ENCODE measurements at regions not wholly inside any gene's neighbourhood (a gene's known extent, or its start where the extent isn't known, plus 50 kb on each side); places are given as distances from the start of the nearest gene placed in this dataset.

DNA sequence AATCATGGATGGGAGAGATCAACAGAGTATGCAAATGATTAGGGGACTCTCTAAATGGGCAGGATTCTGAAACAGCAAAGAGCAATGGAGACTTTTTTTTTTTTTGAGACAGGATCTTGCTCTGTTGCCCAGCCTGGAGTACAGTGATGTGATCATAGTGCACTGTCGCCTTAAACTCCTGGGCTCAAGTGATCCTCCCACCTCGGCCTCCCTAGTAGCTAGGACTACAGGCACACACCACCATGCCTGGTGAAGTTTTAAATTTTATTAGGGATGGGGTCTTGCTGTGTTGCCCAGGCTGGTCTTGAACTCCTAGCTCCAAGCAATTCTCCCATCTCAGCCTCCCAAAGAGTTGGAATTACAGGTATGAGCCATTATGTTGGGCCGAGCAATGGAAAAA, 255.0 kb upstream of the ZFHX3 start:
- no peak for DNase-seq (ENCODE audit: extremely low read depth, low read depth)
- TF ChIP-seq, protein P1, sequence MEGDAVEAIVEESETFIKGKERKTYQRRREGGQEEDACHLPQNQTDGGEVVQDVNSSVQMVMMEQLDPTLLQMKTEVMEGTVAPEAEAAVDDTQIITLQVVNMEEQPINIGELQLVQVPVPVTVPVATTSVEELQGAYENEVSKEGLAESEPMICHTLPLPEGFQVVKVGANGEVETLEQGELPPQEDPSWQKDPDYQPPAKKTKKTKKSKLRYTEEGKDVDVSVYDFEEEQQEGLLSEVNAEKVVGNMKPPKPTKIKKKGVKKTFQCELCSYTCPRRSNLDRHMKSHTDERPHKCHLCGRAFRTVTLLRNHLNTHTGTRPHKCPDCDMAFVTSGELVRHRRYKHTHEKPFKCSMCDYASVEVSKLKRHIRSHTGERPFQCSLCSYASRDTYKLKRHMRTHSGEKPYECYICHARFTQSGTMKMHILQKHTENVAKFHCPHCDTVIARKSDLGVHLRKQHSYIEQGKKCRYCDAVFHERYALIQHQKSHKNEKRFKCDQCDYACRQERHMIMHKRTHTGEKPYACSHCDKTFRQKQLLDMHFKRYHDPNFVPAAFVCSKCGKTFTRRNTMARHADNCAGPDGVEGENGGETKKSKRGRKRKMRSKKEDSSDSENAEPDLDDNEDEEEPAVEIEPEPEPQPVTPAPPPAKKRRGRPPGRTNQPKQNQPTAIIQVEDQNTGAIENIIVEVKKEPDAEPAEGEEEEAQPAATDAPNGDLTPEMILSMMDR (IDR thresholded peaks at IDR 0.05; ENCODE audit: low read depth, low read length, missing control alignments) = no peak
- H3K4me3 ChIP-seq (replicated peaks; ENCODE audit: low read depth, low read length) = no peak overlapping the region

GRCh38 chr16:73301984-73302383, 254.1 kb upstream of the ZFHX3 start:
- TF ChIP-seq, protein P1 (IDR thresholded peaks at IDR 0.05; ENCODE audit: low read depth, low read length, missing control alignments) = no peak
- DNase-seq (ENCODE audit: extremely low read depth, low read depth) = no peak
- H3K4me3 ChIP-seq (replicated peaks; ENCODE audit: low read depth, low read length) = no peak overlapping the region

- DNase-seq (ENCODE audit: extremely low read depth, low read depth) = no peak
- TF ChIP-seq, protein P1 (IDR thresholded peaks at IDR 0.05; ENCODE audit: low read depth, low read length, missing control alignments) = no peak
- H3K4me3 ChIP-seq (replicated peaks; ENCODE audit: low read depth, low read length) = no peak overlapping the region
Measured at GRCh38 chr16:73299346-73299745, 251.4 kb upstream of the ZFHX3 start.

GRCh38 chr16:73298562-73298961, 250.6 kb upstream of the ZFHX3 start:
- TF ChIP-seq, protein P1 (IDR thresholded peaks at IDR 0.05; ENCODE audit: low read depth, low read length, missing control alignments) = no peak
- no peak overlapping the region for H3K4me3 ChIP-seq (replicated peaks; ENCODE audit: low read depth, low read length)
- DNase-seq (ENCODE audit: extremely low read depth, low read depth) = no peak

DNA sequence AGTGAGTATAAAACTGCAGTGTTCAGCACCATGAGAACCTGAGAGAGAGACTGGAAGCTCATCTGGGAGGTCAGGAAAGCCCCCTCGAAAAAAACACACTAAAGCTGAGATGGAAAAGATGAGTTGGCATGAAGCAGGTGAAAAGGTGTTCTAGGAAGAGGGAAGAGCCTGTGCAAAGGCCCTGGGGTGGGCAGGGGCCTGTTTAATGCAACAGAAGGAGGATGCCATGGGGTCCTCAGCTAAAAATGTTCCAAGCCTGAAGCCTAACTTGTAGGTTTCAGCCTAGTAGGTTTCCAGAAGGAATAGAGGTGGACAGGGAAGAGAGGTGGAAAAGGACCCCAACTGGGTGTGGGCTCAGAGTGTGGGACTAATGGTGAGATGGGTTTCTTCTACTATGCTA, 242.3 kb upstream of the ZFHX3 start:
- H3K4me3 ChIP-seq (replicated peaks; ENCODE audit: low read depth, low read length) = no peak overlapping the region
- TF ChIP-seq, protein P1 (IDR thresholded peaks at IDR 0.05; ENCODE audit: low read depth, low read length, missing control alignments) = no peak
- no peak for DNase-seq (ENCODE audit: extremely low read depth, low read depth)

- TF ChIP-seq, protein P1 (IDR thresholded peaks at IDR 0.05; ENCODE audit: low read depth, low read length, missing control alignments) = no peak
- H3K4me3 ChIP-seq (replicated peaks; ENCODE audit: low read depth, low read length) = no peak overlapping the region
- no peak for DNase-seq (ENCODE audit: extremely low read depth, low read depth)
Measured at GRCh38 chr16:73289232-73289631, 241.3 kb upstream of the ZFHX3 start.

DNA sequence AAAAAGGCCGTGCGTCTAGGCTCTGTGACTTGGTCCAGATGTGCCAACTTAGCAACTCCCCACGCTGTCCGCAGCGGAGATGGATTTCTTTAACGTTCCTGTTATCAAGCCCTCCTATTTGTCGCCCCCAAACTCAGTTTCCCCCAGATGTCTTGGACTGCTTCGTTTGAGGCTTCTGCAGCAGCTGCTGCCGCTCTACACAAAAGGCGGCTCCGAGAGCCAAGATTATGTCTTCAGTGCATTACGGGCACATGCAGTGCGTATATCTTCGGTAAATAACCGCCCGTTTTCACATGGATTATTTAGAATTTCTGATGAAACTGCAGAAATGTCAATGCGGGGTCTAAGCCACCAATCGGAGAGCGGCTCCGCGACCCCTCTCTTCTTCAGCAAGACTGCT, 240.6 kb upstream of the ZFHX3 start:
- TF ChIP-seq, protein P1 (IDR thresholded peaks at IDR 0.05; ENCODE audit: low read depth, low read length, missing control alignments) = no peak
- no peak for DNase-seq (ENCODE audit: extremely low read depth, low read depth)
- H3K4me3 ChIP-seq (replicated peaks; ENCODE audit: low read depth, low read length) = no peak overlapping the region

Measured in HFF-Myc (cell line).